Tibial nerve (tissue), 4 donors: ENCODE measurements at regions not wholly inside any gene's neighbourhood (a gene's known extent, or its start where the extent isn't known, plus 50 kb on each side); places are given as distances from the start of the nearest gene placed in this dataset.

Source experiments
- CTCF ChIP-seq, 5 experiments: fragments of 200-600 bp in 3 of 5; fragments of 450-650 bp in 2 of 5; sonication (generic) in 3 of 5; IDR thresholded peaks; one replicate each; pipeline ENCODE4 v1.5.1; 2016 to 2019; ENCODE audit warnings: antibody characterized with exemption in 5 of 5, mild to moderate bottlenecking in 3 of 5, moderate library complexity in 2 of 5
- EP300 ChIP-seq, 2 donors: sonication (generic); formaldehyde crosslinking; IDR thresholded peaks; one replicate each; pipeline ENCODE4 v1.6.1; 2017; ENCODE audit warnings: antibody characterized with exemption in 2 of 2, mild to moderate bottlenecking in 1 of 2
- POLR2A ChIP-seq, 2 donors: fragments of 450-650 bp; IDR thresholded peaks; one replicate each; pipeline ENCODE4 v1.6.1; 2017; ENCODE audit warnings: antibody characterized with exemption in 2 of 2, mild to moderate bottlenecking in 2 of 2, moderate library complexity in 2 of 2

- TF ChIP-seq CTCF (IDR thresholded peaks at IDR 0.05) (no peak), POLR2A (IDR thresholded peaks at IDR 0.05) (no peak), EP300 (IDR thresholded peaks at IDR 0.05) (no peak)
Observed at GRCh38 chrX:150225266-150225665, 137.9 kb upstream of the MAMLD1 start.
